ENCODE measurements at regions not wholly inside any gene's neighbourhood (a gene's known extent, or its start where the extent isn't known, plus 50 kb on each side); places are given as distances from the start of the nearest gene placed in this dataset.
"Not testable (repeated sequence)": the region's sequence is repeated elsewhere in the genome, so short reads cannot be mapped to it uniquely, and the experiment has no call there.

DNA sequence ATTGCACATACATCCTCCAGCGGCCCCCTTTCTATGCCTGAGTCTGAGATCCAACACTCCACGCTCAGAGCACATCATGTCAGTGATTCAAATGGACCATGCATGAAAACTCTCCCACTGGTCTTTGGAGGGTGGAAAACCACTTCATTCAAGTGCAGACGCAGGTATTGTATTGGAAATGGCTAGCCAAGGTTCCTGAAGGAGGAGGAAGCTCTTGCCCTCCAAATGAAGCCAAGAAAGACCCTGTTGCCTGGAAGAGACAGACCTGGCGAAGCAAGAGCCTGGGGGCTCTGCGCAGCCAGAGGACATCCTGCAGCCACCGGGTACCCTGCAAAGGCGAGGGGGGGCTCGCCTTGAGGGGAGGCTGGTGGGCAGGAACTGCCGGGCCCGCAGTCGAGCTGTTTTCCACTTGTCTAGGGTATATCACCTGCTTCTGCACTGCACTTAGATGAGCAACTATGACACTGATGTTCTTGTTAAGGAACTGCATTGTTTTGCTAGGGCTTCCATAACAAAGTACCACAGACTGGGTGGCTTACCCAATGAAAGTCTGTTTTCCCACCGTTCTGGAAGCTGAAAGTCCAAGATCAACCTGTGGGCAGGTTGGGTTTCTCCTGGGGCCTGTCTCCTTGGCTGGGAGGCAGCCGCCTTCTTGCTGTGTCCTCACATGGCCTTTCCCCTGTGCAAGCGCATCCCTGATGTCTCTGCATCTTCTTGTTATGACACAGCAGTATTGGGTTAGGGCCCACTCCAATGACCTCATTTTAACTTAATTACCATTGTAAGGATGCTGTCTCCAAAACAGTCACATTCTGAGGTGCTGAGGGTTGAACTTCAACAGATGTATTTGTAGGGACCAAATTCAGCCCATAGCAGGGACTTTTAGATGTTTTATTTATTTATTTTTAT, 233.4 kb downstream of the ARHGAP12 start:
- no peak for DNase-seq
- in situ Hi-C loops (cut with HindIII; ENCODE audit: low pct_ligation_motif_present, low pct_unique_long_range_greater_than_20kb, low sequenced_read_pairs), result no loop called here

GRCh38 chr10:31694126-31694685, 234.4 kb downstream of the ARHGAP12 start:
- in situ Hi-C loops (cut with HindIII; ENCODE audit: low pct_ligation_motif_present, low pct_unique_long_range_greater_than_20kb, low sequenced_read_pairs), result no loop called here
- no peak for DNase-seq

DNA sequence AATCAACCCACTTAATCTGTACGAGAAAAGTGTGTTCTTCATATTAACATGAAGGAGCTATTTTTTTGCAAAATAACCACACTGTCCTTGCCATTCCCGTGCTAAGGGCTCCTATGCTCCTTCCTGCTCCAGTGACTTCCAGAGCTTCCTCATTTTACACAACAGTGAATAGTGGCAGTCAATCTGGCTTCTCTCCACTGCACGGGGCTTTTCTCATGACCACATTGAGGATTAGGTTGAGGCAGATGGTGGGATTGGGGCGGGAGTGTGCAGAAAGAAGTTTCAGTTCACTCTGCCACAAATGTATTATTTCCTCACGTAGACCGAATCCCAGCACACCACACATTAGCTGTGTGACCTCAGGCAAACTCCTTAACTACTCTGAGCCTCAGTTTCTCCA, 235.1 kb downstream of the ARHGAP12 start:
- no peak for DNase-seq
- in situ Hi-C loops (cut with HindIII; ENCODE audit: low pct_ligation_motif_present, low pct_unique_long_range_greater_than_20kb, low sequenced_read_pairs), result no loop called here

DNA sequence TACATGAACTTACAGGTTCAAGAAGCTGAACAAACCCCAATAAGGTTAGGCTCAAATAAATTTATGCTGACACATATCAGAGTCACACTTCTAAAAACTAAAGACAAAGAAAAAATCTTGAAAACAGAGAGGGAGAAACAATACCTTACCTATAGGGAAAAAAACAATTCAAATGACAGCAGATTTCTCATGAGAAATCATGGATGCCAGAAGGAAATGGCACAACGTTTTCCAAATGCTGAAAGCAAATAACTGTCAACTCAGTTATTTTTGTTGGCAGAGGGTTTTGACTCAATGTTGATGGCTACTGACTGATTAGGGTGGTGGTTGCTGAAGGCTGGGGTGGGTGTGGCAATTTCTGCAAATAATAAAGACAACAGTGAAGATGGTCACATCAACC, 239.4 kb downstream of the ARHGAP12 start:
- peak; percentile 2 for DNase-seq
- in situ Hi-C loops (cut with HindIII; ENCODE audit: low pct_ligation_motif_present, low pct_unique_long_range_greater_than_20kb, low sequenced_read_pairs), result no loop called here

DNA sequence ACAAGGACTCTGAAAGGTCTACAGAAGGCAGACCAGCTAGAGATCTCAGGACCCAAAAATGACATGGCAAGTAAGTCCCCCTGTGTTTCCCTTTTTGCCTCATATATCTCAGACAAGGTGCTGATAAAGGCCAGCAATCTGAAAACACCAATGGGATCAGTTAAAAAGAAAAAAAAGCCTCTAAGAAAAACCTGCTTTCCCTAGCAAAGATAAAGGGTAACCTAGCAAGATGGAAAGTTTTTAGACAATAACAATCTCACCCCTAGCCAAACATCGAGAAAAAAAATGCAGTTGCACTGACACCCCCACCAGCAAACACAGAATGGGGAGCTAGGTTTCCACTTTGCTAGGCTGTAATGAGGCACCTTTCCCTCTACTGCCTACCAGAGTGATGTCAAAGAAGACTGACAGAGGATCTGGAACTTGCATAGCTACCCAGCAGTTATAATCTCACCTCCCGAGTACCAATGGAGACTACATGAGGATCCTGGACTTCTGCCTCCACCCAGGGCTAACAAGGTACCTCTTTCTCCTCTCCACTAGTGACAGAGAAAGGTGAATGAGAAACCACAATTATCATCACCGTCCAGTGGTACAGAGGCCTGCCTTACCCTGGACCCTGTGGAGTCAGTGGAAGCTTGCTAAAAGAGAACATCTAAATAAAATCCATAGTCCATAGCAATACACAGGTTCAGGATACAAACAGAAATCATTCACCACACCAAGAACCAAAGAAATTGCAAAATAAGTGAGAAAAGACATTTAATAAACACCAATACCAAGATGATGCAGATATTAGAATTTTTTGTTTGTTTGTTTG, 240.8 kb downstream of the ARHGAP12 start:
- in situ Hi-C loops (cut with HindIII; ENCODE audit: low pct_ligation_motif_present, low pct_unique_long_range_greater_than_20kb, low sequenced_read_pairs), result no loop called here
- no peak for DNase-seq

DNA sequence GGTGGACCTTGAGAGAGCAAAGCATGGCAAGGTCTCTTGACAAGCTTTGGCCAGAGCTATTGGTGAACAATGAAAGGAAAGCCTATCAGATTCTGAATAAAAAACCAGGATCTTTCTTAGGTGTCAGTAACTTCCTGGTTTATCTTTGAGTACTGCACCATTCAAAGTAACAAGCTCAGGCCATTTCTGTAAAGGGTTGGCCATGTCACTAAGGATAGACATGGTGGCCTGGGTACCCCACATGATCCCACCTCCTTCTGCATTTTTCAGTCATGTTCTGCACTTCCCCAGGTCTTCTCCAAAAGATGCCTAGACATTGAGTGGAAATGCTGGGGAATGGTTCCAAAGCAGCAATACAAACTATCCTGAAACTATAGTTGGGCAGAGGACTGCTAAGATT, 242.0 kb downstream of the ARHGAP12 start:
- in situ Hi-C loops (cut with HindIII; ENCODE audit: low pct_ligation_motif_present, low pct_unique_long_range_greater_than_20kb, low sequenced_read_pairs), result no loop called here
- DNase-seq, result no peak

DNA sequence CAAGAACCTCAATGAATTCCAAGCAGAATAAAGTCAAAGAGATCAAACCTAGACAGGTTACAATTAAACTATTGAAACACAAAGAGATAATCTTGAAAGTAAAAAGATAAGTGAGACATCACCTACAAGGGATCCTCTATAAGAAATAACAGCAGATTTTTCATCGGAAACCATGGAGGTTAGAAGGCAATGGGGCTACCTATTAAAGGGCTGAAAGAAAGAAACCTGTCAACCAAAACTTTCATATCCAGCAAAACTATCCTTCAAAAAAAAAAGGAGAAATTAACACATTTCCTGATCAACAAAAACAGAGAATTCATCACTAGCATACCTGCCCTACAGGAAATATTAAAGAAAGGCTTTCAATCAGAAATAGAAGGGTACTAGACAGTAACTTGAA, 244.9 kb downstream of the ARHGAP12 start:
- in situ Hi-C loops (cut with HindIII; ENCODE audit: low pct_ligation_motif_present, low pct_unique_long_range_greater_than_20kb, low sequenced_read_pairs), result no loop called here

DNA sequence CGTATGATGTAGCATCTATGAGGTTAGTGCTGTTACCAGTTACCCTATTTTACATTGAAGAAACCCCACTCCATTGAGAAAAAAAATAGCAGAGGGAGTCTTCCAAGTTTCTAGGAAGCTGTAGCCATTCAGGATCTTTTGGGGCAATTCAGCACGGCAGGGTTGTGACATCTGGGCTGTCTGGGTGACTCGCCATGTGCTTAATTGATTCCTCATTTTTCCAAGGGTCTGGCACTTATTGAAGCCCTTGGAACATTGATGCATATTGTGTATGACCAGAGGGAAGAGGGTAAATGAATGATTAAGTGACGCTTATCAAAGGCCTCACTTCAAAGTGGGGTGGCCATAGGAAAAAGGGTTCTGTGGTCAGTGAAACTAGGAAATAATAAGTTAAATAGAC, 248.7 kb downstream of the ARHGAP12 start:
- in situ Hi-C loops (cut with HindIII; ENCODE audit: low pct_ligation_motif_present, low pct_unique_long_range_greater_than_20kb, low sequenced_read_pairs), result no loop called here
- no peak for DNase-seq

More for the DNA sequence above, 244.9 kb downstream of the ARHGAP12 start:
- peak; percentile 12 for DNase-seq

- in situ Hi-C loops (cut with HindIII; ENCODE audit: low pct_ligation_motif_present, low pct_unique_long_range_greater_than_20kb, low sequenced_read_pairs), result no loop called here
- DNase-seq, result no peak
These were observed 249.8 kb downstream of the ARHGAP12 start for GRCh38 chr10:31678575-31679516.

- in situ Hi-C loops (cut with HindIII; ENCODE audit: low pct_ligation_motif_present, low pct_unique_long_range_greater_than_20kb, low sequenced_read_pairs), result no loop called here
- no peak for DNase-seq
These were observed 250.5 kb downstream of the ARHGAP12 start for GRCh38 chr10:31678139-31678536.

DNA sequence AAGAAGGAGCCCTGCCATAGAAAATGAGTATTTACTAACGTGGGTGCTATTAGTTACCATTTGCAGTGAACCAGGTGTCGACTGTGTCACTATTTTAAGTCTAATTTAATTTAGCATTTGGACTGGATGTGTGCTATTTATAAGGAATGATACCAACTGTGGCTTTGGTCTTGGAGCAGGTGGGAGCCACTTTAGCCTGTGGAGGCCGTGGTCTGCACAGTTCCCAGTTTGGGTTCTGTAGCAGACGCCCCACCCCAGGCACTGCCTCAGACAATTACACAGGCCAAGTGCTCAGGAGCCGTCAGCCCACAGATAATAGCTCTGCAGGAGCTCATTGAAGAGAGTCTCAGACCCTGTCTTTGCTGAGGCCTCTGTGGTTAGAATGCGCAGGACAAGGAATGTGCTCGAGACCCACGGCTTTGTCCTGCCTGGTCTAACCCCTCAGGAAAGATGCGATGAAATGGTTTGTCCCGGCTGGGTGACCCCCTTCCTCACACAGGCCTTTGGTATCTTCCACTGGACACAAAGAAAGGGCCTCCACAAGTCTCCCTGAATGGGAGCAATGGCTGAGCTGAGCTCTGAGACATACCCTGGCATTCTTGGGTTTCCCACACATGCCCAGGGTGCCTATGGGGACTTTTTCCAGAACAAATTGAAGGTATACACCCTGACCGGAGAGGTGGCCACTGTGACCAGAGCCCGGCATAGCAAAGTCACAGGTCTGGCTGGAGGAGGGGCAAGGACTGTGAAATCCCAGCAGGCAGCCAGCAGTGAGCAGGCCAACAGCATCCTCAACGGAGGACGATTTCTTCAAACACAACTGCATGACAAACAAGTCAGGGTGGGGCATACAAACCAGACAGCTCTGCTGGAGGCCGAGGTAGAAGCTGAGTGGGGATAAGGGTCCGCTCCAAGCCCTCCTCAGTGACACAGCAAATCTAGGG, 251.2 kb downstream of the ARHGAP12 start:
- DNase-seq, result no peak

DNA sequence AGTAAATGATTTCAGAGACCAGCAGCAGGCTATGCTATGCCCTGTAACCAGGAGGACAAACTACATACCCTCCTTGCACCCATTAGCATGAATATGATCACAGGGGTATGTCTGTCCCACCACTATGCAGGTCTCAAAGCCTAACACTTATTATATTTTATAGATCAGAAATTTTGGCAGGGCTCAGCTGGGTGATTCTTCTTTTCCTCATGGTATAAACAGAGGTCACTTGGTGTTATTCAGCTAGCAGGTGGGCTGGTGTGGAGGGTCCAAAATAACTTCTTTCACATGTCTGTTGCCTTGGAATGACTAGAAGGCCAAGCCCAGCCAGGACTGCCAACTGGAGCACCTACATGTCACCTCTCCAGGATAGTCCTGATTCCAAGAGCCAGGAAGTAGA, 252.9 kb downstream of the ARHGAP12 start:
- no peak for DNase-seq
- in situ Hi-C loops (cut with HindIII; ENCODE audit: low pct_ligation_motif_present, low pct_unique_long_range_greater_than_20kb, low sequenced_read_pairs), result no loop called here

More for the DNA sequence above, 251.2 kb downstream of the ARHGAP12 start:
- in situ Hi-C loops (cut with HindIII; ENCODE audit: low pct_ligation_motif_present, low pct_unique_long_range_greater_than_20kb, low sequenced_read_pairs), result no loop called here

GRCh38 chr10:31669357-31669756, 259.3 kb downstream of the ARHGAP12 start:
- in situ Hi-C loops (cut with HindIII; ENCODE audit: low pct_ligation_motif_present, low pct_unique_long_range_greater_than_20kb, low sequenced_read_pairs), result no loop called here
- DNase-seq, result no peak

- in situ Hi-C loops (cut with HindIII; ENCODE audit: low pct_ligation_motif_present, low pct_unique_long_range_greater_than_20kb, low sequenced_read_pairs), result no loop called here
- no peak for DNase-seq
These were observed 260.3 kb downstream of the ARHGAP12 start for GRCh38 chr10:31668326-31668725.

DNA sequence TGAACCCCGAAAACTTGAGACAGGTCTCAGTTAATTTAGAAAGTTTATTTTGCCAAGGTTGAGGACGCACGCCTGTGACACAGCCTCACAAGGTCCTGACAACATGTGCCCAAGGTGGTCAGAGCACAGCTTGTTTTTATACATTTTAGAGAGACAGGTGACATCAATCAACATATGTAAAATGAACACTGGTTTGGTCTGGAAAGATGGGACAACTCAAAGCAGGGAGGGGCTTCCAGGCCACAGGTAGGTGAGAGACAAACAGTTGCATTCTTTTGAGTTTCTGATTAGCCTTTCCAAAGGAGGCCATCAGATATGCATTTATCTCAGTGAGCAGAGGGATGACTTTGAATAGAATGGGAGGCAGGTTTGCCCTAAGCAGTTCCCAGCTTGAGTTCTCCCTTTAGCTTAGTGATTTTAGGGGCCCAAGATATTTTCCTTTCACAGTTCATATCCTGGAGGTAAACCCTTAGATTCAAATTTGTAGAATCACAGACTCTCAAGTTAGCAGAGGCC, 262.8 kb downstream of the ARHGAP12 start:
- in situ Hi-C loops (cut with HindIII; ENCODE audit: low pct_ligation_motif_present, low pct_unique_long_range_greater_than_20kb, low sequenced_read_pairs); DNase-seq: not testable (repeated sequence)

DNA sequence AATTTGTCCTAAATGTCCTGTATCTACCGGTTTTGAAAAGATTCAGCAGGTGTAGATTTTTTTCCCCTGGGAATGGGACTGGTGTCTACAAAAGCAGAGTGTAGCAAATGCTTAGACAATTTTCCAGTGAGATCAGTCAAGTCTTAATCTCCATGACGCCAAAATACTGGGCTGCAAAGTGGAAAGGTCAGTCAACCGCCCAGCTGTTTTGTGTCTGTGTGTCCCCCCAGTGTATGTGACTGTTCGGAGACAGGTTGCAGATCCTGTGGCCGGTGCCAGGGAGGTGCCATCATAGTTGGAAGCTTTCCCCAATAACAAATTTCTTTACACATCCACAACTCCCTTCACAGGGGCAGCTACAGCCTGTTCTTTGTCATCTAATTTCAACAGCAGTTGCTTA, 263.8 kb downstream of the ARHGAP12 start:
- in situ Hi-C loops (cut with HindIII; ENCODE audit: low pct_ligation_motif_present, low pct_unique_long_range_greater_than_20kb, low sequenced_read_pairs), result no loop called here
- DNase-seq, result no peak

DNA sequence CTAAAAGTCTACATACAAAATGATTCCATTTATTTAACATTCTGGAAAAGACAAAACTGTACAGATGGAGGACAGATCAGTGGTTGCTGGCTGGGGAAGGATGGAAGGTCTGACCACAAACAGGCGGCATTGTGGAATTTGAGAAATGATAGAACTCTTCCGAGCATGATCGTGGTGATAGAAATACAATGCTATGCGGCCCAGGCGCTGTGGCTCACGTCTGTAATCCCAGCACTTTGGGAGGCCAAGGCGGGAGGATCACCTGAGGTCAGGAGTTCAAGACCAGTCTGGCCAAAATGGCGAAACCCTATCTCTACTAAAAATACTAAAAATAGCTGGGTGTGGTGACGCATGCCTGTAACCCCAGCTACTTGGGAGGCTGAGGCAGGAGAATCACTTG, 264.6 kb downstream of the ARHGAP12 start:
- in situ Hi-C loops (cut with HindIII; ENCODE audit: low pct_ligation_motif_present, low pct_unique_long_range_greater_than_20kb, low sequenced_read_pairs); DNase-seq: not testable (repeated sequence)

All from ACHN (cell line).